Keratinocyte (primary cell): ENCODE measurements at regions not wholly inside any gene's neighbourhood (a gene's known extent, or its start where the extent isn't known, plus 50 kb on each side); places are given as distances from the start of the nearest gene placed in this dataset.
"Not testable (repeated sequence)": the region's sequence is repeated elsewhere in the genome, so short reads cannot be mapped to it uniquely, and the experiment has no call there.

ENCODE experiments used
- DNase-seq: peaks from one replicate; pipeline ENCODE4 v3.0.0-alpha.2; 2011; ENCODE audit warnings: low read depth, missing footprints, low spot score
- FAIRE-seq: peaks from 2 replicates; lab custom pipeline; 2011; peaks lifted over from hg19 to GRCh38; lab: Jason Lieb, UNC
- H2AFZ ChIP-seq: 2 replicates; pipeline ENCODE4 v1.6.0; 2012; ENCODE audit warnings: low read length, control low read depth, inconsistent platforms; ENCODE audit not compliant: control insufficient read depth
- H3K27ac ChIP-seq: 2 replicates; pipeline ENCODE4 v1.5.1; 2011; ENCODE audit warnings: low read length; ENCODE audit not compliant: control insufficient read depth, insufficient read depth
- H3K27me3 ChIP-seq: 3 replicates; pipeline ENCODE4 v1.6.0; 2011; ENCODE audit warnings: low read length; ENCODE audit not compliant: control insufficient read depth, insufficient read depth; ENCODE audit errors: extremely low read depth
- H3K36me3 ChIP-seq, 2 experiments: 2 replicates in 1 of 2; 3 replicates in 1 of 2; pipeline ENCODE4 v1.5.1; 2011; ENCODE audit warnings: low read length in 2 of 2, mild to moderate bottlenecking in 1 of 2; ENCODE audit not compliant: control insufficient read depth in 2 of 2, insufficient read depth in 2 of 2; ENCODE audit errors: extremely low read depth in 1 of 2
- H3K4me1 ChIP-seq: 3 replicates; pipeline ENCODE4 v1.5.1; 2011; ENCODE audit warnings: low read length; ENCODE audit not compliant: control insufficient read depth, insufficient read depth; ENCODE audit errors: extremely low read depth
- H3K4me2 ChIP-seq: 3 replicates; pipeline ENCODE4 v1.6.0; 2011; ENCODE audit warnings: low read depth, low read length; ENCODE audit not compliant: control insufficient read depth, insufficient read depth; ENCODE audit errors: extremely low read depth
- H3K4me3 ChIP-seq, 3 experiments: fragments of 200-600 bp in 1 of 3; sonication (generic) in 1 of 3; 2 replicates in 2 of 3; 3 replicates in 1 of 3; pipeline ENCODE4 v1.5.1; 2011 to 2016; ENCODE audit warnings: low read length in 3 of 3, mild to moderate bottlenecking in 3 of 3, control low read depth in 2 of 3, inconsistent platforms in 1 of 3, low read depth in 1 of 3, mixed read lengths in 1 of 3, mixed run types in 1 of 3, moderate library complexity in 1 of 3; ENCODE audit not compliant: control insufficient read depth in 2 of 3, insufficient read depth in 2 of 3; ENCODE audit errors: extremely low read depth in 1 of 3
- H3K79me2 ChIP-seq: 2 replicates; pipeline ENCODE4 v1.6.0; 2012; ENCODE audit warnings: low read length; ENCODE audit not compliant: control insufficient read depth, insufficient read depth
- H3K9ac ChIP-seq: 3 replicates; pipeline ENCODE4 v1.6.0; 2011; ENCODE audit warnings: low read length; ENCODE audit not compliant: control insufficient read depth, insufficient read depth; ENCODE audit errors: extremely low read depth
- H3K9me1 ChIP-seq: 3 replicates; pipeline ENCODE4 v1.6.0; 2011; ENCODE audit warnings: low read length; ENCODE audit not compliant: control insufficient read depth, insufficient read depth; ENCODE audit errors: extremely low read depth
- H3K9me3 ChIP-seq: 2 replicates; pipeline ENCODE4 v1.5.1; 2012; ENCODE audit warnings: low read depth, low read length; ENCODE audit not compliant: control insufficient read depth
- H4K20me1 ChIP-seq: 3 replicates; pipeline ENCODE4 v1.6.0; 2011; ENCODE audit warnings: low read length; ENCODE audit not compliant: control insufficient read depth, insufficient read depth; ENCODE audit errors: extremely low read depth
- EZH2 ChIP-seq: IDR thresholded peaks from one replicate; pipeline ENCODE4 v1.6.1; 2012; ENCODE audit warnings: inconsistent platforms, mild to moderate bottlenecking, low read length, moderate library complexity
- dilution Hi-C: fragments of 300-500 bp; cut with MboI; formaldehyde crosslinking; loops from one replicate; pipeline ENCODE4 v1.7.0; 2020; ENCODE audit warnings: low sequenced_read_pairs; ENCODE audit not compliant: extremely low pct_ligation_motif_present
- TF ChIP-seq, protein P1 (sequence below), 3 experiments: IDR thresholded peaks in 1 of 3; conservative IDR thresholded peaks in 1 of 3; optimal IDR thresholded peaks in 1 of 3; 2 replicates in 2 of 3; 3 replicates in 1 of 3; pipeline versions ENCODE3 to v1.5.1; 2011; ENCODE audit warnings: low read length in 3 of 3, mild to moderate bottlenecking in 3 of 3, moderate library complexity in 2 of 3, control low read depth in 1 of 3, inconsistent platforms in 1 of 3; ENCODE audit not compliant: insufficient read depth in 2 of 3; ENCODE audit errors: extremely low read depth in 1 of 3

DNA sequence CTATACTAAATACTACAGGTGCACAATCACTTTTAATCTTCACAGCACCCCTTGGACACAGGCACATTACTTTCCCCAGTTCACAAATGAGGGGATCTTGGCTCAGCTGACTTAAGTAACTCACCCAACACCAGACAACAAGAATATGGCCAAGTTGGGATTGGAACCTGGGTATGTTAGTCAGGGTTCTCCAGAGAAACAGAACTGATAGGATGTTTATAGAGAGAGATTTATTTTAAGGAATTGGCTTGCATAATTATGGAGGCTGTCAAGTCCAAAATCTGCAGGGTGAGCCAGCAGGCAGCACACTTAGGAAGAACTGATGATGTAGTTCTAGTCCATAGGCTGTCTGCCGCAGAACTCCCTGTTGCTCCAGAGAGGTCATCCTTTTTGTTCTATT, 312.9 kb downstream of the MAN2A1 start:
- Histone ChIP-seq H3K9me1 (no peaks in the 10 kb centered on the region), H2AFZ (no peak overlapping the region), H4K20me1 (no peaks in the 10 kb centered on the region), H3K4me2 (no peak overlapping the region), H3K4me3 (no peak overlapping the region), H3K79me2 (no peaks in the 10 kb centered on the region), H3K9me3 (no peaks in the 10 kb centered on the region), H3K27ac (no peak overlapping the region), H3K27me3 (no peaks in the 10 kb centered on the region), H3K4me1 (no peaks in the 10 kb centered on the region), H3K36me3 (no peaks in the 10 kb centered on the region), H3K9ac (no peak overlapping the region)
- dilution Hi-C loops: no loop called here
- no peak for TF ChIP-seq EZH2
- TF ChIP-seq, protein P1, sequence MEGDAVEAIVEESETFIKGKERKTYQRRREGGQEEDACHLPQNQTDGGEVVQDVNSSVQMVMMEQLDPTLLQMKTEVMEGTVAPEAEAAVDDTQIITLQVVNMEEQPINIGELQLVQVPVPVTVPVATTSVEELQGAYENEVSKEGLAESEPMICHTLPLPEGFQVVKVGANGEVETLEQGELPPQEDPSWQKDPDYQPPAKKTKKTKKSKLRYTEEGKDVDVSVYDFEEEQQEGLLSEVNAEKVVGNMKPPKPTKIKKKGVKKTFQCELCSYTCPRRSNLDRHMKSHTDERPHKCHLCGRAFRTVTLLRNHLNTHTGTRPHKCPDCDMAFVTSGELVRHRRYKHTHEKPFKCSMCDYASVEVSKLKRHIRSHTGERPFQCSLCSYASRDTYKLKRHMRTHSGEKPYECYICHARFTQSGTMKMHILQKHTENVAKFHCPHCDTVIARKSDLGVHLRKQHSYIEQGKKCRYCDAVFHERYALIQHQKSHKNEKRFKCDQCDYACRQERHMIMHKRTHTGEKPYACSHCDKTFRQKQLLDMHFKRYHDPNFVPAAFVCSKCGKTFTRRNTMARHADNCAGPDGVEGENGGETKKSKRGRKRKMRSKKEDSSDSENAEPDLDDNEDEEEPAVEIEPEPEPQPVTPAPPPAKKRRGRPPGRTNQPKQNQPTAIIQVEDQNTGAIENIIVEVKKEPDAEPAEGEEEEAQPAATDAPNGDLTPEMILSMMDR (optimal IDR thresholded peaks at IDR 0.05 in 1 of 3, IDR thresholded peaks at IDR 0.05 in 1 of 3, conservative IDR thresholded peaks at IDR 0.05 in 1 of 3; ENCODE audit: extremely low read depth in 1 of 3, insufficient read depth in 2 of 3, low read length in 3 of 3): no peak
- DNase-seq (no peak), FAIRE-seq (no peak)

DNA sequence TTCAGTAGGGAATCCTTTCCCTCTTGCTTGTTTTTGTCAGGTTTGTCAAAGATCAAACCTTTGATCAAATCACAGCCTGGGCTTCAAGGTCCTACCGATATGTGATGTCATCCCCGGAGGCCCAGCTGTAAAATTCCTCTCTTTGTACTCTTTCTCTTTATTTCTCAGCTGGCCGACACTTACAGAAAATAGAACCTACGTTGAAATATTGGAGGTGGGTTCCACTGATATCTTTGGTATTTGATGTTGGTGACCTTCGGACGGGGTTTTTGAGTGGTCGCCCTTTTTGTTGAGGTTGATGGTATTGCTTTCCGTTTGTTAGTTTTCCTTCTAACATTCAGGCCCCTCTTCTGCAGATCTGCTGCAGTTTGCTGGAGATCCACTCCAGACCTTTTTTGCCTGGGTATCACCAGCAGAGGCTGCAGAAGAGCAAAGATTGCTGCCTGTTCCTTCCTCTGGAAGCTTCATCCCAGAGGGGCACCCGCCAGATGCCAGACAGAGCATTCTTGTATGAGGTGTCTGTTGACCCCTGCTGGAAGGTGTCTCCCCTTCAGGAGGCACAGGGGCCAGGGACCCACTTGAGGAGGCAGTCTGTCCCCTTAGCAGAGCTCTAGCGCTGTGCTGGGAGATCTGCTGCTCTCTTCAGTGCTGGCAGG, 316.3 kb downstream of the MAN2A1 start:
- dilution Hi-C loops, H3K79me2 ChIP-seq, H3K4me3 ChIP-seq, H3K27ac ChIP-seq, H4K20me1 ChIP-seq, H3K4me2 ChIP-seq, H3K9me1 ChIP-seq, H3K9ac ChIP-seq, H2AFZ ChIP-seq, H3K27me3 ChIP-seq, DNase-seq, H3K9me3 ChIP-seq, H3K36me3 ChIP-seq, FAIRE-seq, H3K4me1 ChIP-seq: not testable (repeated sequence)

DNA sequence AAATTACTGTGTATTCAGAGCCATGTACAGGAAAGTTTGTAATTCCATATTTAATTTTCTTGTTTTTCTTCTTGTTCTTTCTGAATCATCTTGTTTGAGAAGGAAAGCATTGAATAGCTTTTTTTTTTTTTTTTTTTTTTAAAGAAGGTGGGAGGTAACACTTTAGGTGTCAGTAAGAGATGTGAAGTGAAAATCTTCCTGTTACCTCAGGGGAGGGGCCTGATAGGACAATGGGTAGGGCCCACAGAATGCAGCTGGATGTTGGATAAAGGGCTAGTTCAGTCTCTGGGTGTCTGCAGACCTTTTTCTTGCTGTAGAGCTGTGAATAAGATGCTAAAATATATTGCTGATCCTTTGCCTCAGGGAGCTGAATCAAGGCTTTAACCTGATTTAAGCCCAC, 317.4 kb downstream of the MAN2A1 start:
- H3K4me1 ChIP-seq: no peaks in the 10 kb centered on the region
- H3K79me2 ChIP-seq: no peaks in the 10 kb centered on the region
- H3K4me2 ChIP-seq: no peak overlapping the region
- H3K9me3 ChIP-seq: no peaks in the 10 kb centered on the region
- H3K27me3 ChIP-seq: no peaks in the 10 kb centered on the region
- no peak overlapping the region for H3K9ac ChIP-seq
- H3K4me3 ChIP-seq: no peak overlapping the region
- TF ChIP-seq, protein P1 (optimal IDR thresholded peaks at IDR 0.05 in 1 of 3, IDR thresholded peaks at IDR 0.05 in 1 of 3, conservative IDR thresholded peaks at IDR 0.05 in 1 of 3; ENCODE audit: extremely low read depth in 1 of 3, insufficient read depth in 2 of 3, low read length in 3 of 3): no peak
- no peak for TF ChIP-seq EZH2
- DNase-seq (no peak), FAIRE-seq (no peak)
- no peaks in the 10 kb centered on the region for H3K36me3 ChIP-seq
- H2AFZ ChIP-seq: no peak overlapping the region
- H4K20me1 ChIP-seq: no peaks in the 10 kb centered on the region
- no peak overlapping the region for H3K27ac ChIP-seq
- no peaks in the 10 kb centered on the region for H3K9me1 ChIP-seq
- dilution Hi-C loops: no loop called here
